HG03571 (cell line): ENCODE measurements at regions not wholly inside any gene's neighbourhood (a gene's known extent, or its start where the extent isn't known, plus 50 kb on each side); places are given as distances from the start of the nearest gene placed in this dataset.

Experiments used
- ATAC-seq: cut with Tn5 transposase; IDR thresholded peaks from one replicate; pipeline ENCODE4 v1.9.1; 2021; ENCODE audit not compliant: unreplicated experiment

DNA sequence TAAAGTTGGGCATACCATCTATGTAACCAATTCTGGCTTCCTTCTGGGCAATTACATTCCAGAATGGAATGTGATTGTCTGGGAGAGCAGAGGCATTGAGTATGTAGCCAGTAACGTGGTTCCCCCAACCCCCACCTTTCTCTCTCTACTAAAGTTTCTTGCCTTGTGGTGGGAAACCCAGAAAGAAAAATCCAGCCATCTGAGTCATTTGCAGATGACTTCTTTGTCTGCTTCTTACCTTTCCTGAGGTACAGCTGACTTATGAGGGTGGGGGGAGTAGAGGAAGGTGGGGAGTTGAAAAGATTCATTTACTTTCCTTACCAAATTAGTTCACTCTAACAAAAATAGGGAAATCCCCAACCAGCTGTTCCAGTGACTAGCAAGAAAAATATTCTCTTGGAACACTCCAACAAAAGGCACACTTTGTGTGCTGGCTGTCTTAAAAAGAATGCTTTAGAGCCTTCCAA lies 112.1 kb upstream of the FRMD6 start:
- no peak for ATAC-seq

- no peak for ATAC-seq
Observed at GRCh38 chr14:51540364-51540763, 111.3 kb upstream of the FRMD6 start.

GRCh38 chr14:51544471-51544870 lies 107.2 kb upstream of the FRMD6 start:
- ATAC-seq: no peak

- no peak for ATAC-seq
Observed at GRCh38 chr14:51544901-51545300, 106.8 kb upstream of the FRMD6 start.

DNA sequence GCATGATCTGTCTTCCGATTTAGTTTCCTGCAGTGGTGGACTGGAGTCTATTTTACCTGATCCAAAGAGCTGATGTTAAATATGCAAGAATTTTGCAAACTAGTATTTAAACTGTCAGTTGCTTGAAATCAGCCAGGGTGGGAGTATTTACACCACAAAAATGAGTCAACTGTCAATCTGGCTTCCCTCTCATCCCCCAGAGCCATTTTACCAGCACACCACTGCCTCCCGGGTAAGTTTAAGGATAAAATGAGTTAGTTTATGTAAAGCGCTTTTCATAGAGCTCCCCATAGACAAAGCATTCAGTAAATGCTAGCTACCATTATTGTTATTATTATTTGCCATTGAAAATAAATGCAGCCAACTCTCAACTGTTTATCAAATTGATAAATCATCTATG lies 106.3 kb upstream of the FRMD6 start:
- ATAC-seq: no peak

GRCh38 chr14:51546099-51546498 lies 105.6 kb upstream of the FRMD6 start:
- ATAC-seq: no peak

- ATAC-seq: no peak
Observed at GRCh38 chr14:51546603-51547258, 105.0 kb upstream of the FRMD6 start.

- no peak for ATAC-seq
Observed at GRCh38 chr14:51547260-51547659, 104.5 kb upstream of the FRMD6 start.

DNA sequence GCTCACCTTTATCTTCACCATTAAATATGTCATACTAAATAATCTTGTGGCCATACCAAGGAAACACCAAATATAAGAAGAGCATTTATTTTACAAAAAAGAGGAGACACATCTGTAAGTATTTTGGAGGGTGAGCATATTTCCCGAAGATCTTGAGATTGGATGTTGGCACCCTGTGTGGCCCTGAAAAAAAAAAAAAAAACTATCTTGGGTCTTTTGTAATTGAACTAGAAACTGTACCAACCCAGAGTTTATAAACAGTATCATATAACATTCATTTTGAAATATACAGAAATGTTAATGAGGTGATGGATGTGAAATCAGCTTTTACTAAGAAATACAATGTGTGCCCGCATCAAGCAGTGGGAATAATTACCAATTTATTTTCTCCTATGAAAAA lies 104.0 kb upstream of the FRMD6 start:
- no peak for ATAC-seq

DNA sequence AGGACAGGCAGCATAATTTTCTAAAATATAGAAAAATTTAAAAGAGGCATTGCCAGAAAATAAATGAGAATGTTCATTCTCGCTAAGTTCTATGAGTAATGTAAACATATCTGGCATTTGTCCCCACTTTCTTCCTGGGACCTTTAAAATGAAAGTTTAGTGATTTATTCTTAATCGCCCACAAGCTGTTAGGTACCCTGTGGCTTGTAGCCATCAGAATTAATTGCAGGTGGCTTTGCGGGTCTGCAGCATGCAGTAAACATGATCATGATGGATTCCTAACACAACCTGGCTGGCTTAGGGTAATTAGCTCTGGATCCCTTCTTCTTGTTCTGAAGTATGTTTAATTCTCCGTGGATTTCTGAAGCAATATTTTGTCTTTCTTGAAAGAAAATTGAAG lies 103.5 kb upstream of the FRMD6 start:
- ATAC-seq: no peak

DNA sequence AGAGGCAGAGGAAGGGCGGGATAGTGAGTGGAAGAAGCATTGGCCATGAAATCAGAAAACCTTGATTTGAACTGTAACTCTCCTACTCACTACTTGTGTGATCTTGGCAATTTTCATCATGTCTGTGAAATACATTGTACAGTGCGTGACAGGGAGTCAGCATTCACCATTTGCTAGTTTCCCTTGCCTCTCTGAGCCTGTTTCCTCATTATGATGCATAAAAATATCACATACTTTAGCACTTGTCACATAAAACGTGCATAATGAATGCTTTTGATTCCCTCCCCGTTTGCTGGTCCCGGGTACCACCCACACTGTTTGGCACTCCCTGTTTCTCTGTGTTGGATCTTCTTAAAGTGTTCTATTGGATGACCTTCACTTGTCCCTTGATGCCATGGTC lies 101.1 kb upstream of the FRMD6 start:
- ATAC-seq: no peak

DNA sequence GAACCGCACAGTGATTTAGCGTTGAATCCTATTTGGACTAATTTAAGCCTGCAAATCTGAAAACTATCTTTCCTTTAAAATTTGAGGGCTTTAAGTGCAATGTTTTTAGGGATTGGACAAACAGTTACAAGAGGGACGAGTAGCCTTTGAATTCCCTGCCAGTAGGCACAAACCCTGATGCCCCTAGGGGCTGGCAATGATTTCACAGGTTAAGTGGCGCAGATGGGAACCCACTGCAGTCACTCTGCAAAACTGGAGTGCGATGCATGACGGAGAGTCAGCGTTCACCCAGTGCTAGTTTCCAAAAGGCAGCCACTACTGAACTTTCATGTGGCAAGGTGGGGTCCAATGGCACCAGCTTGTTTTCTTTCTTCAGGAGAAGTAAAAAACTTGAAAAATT lies 99.4 kb upstream of the FRMD6 start:
- no peak for ATAC-seq

- ATAC-seq: no peak
Observed at GRCh38 chr14:51552768-51553404, 98.8 kb upstream of the FRMD6 start.

- no peak for ATAC-seq
Observed at GRCh38 chr14:51554339-51554920, 97.3 kb upstream of the FRMD6 start.

DNA sequence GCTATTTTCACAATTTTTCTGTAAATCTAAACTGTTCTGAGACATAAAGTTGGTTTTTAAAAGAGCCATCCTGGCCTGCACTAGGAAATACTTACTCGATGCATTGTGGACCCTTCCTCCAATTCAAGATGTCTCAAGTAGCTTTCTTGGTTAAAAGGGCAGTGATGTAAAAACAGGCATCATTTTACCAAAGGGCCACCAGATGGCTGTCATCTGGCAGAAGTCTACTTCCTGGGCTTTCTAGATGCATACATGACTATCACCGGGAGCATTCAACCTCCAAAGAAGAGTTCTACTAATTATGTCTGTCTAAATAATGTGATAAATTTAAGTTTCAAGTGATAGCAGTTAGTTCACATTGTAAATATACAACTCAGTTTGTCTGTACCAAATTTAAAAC lies 96.8 kb upstream of the FRMD6 start:
- ATAC-seq: no peak

DNA sequence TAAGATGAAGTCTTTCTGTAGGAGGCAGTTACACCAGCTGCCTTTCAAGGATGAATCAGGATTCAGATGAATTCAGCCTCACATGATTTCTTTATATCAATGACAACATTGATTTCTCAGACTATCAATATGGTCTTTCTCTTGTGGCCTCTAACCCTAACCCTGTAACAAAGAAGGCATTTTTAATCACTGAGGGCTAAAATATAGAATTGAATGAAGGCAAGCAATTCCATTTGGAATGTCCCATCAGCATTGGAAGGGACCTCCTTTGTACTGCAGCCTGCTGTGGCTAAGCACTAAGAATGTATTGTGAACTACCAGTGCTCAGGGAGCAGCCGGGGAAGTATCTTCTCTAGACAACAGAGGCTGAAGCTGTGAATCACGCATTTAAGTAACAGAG lies 90.6 kb upstream of the FRMD6 start:
- no peak for ATAC-seq

GRCh38 chr14:51562816-51563215 lies 88.9 kb upstream of the FRMD6 start:
- no peak for ATAC-seq

DNA sequence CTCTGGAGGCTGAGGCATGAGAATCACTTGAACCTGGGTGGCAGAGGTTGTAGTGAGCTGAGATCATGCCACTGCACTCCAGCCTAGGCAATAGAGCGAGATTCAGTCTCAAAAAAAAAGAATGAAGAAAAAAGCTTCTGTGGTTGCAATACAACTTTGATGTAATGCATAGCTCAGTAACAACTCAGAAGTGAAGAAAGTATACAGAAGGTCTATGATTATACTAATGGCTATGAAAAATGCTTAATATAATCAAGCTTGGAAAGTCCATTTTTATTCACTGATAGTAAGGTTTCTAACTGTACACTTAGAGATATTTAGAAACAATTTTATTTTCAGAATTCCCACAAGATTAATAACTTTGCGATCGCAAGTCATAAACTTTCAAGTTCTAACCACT lies 88.2 kb upstream of the FRMD6 start:
- no peak for ATAC-seq

DNA sequence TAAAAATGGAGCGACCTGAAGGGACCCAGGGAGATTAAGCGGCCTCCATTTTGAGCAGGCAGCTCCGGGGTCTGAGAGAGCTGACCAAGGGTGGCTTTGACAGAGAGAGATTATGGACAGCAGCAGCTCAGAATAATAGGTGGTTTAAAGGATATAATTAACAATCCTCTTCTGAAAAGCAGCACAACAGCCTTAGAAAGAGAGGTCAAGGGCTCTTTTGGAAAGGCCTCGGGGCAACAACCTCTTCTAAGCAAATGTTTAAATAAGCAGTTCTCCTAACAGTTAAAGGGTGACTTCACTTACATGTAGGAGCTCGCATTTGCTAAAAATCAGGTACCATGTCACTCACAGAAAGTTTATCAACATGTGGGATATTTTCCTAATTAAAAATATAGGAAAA lies 87.2 kb upstream of the FRMD6 start:
- ATAC-seq: no peak

- ATAC-seq: no peak
Observed at GRCh38 chr14:51564986-51565604, 86.6 kb upstream of the FRMD6 start.

DNA sequence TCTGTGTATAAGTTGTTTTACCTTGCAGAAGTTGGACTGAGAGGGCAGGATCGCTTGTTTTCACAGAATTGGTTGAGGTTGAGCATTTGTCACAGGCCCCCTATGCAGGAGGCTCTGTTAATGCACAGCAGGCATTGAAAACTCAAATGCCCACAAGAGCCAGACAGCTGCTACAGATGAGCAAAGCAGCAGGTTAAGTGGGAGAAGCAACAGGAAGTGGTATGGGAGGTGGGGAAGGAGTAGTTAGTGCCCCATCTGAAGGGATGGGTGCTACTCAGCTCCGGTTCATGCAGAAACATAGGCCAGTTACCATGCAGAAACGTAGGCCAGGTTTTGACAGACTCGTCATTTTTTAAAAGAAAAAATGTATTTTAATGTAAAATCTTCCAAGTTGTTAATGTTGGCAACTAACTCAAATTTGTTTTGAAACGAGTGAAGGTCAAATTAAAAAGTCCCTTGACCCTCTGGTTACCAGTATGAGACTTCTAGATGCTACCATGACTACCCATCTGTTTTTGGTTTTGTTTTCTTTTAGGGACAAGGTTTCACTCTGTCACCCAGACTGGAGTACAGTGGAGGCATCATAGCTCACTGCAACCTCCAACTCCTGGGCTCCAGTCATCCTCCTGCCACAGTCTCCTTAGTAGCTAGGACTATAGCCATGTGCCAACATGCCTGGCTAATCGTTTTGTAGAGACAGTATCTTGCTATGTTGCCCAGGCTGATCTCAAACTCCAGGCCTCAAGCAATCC lies 84.7 kb upstream of the FRMD6 start:
- ATAC-seq: no peak
